HG03175 (cell line): ENCODE measurements at regions not wholly inside any gene's neighbourhood (a gene's known extent, or its start where the extent isn't known, plus 50 kb on each side); places are given as distances from the start of the nearest gene placed in this dataset.
"Not testable (repeated sequence)": the region's sequence is repeated elsewhere in the genome, so short reads cannot be mapped to it uniquely, and the experiment has no call there.

Source experiments
- ATAC-seq: cut with Tn5 transposase; IDR thresholded peaks from one replicate; pipeline ENCODE4 v1.9.1; 2021; ENCODE audit warnings: mild to moderate bottlenecking, moderate library complexity; ENCODE audit not compliant: unreplicated experiment

- no peak for ATAC-seq
Observed at GRCh38 chr7:133132906-133133305, 51.0 kb upstream of the CHCHD3 start.

- no peak for ATAC-seq
Observed at GRCh38 chr7:133134810-133135209, 52.9 kb upstream of the CHCHD3 start.

- no peak for ATAC-seq
Observed at GRCh38 chr7:133135451-133135850, 53.6 kb upstream of the CHCHD3 start.

GRCh38 chr7:133139350-133139749 lies 57.5 kb upstream of the CHCHD3 start:
- ATAC-seq: no peak

DNA sequence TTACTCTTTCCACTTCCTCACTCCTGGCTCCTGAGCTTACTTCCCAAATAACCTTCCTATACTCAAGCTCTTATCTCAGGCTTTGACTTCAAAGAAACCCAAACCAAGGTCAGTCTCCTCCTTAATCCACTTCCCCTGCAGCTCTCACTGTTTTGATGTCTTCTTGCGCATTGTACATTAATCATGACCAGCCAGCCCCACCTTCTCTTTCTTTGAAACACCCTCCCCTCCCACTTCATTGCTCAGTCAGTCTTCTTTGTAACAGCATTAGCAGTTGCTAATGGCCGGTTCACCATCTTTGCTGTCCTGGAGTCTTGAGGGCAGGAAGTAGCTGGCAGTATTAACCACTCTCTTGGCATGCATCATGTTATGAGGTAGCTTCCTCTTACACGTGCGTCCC lies 57.9 kb upstream of the CHCHD3 start:
- no peak for ATAC-seq

DNA sequence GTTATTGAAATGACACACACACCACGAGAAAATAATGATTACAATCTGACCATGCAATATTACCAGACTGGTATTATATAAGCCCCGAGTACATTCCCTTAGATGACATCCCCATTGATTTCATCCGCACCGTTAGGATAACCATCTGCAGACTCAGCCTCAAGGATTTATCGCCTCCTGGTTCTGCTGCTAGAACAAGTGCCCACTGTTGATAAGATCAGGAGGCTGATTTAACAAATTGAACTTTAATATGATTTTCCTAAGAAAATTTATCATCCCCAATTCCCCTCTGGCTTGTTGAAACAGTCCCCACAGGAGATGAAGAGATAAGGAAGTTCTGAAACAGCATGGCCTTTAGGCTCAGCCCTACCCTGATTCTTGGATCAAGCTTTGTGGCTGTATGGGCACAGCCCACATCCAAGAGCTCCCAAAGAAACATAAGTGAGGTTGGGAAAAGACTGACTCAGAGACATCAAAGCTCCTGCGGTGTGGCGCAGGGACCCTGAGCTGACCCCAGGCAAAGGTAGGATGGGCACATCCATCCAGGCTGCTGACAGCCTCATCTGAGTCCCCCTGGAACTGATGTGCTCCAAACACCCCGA lies 59.2 kb upstream of the CHCHD3 start:
- ATAC-seq: no peak

DNA sequence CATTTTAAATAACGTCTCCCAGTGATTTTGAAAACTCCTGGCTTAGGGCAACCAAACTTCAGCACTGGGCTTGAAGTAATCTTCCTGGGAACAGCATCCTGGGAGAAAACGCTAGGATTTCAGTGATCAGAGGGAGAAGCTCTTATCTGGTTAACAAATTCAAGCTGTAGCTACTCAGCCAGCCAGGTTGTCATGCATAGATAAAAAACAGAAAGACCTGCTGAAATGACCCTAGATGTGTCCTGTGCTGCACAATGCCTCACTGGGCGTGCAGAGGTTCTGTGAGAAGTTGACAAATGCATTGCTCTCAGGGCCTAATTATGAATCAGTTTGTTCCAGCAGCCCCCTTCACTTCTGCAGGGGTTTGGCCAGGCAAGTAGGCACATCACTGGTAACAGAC lies 68.9 kb upstream of the CHCHD3 start:
- ATAC-seq: no peak

GRCh38 chr7:133152875-133153274 lies 71.0 kb upstream of the CHCHD3 start:
- ATAC-seq: no peak

DNA sequence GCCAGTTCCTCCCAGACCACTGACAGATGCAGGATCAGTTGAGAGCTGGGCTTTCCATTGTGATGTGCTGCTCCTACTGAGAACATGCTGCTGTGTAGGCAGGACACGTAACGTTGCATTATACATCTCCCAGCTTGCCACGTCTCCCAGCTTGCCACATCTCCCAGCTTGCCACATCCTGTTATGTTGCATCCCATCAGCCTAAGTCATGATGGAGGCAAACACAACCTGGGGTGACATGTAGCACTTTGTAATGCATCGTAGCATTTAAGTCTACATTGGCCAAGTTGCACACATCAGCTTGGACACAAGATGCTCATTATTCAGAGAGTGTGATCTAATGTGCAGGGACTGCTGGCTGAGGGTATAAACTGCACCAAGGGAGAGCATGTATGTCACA lies 73.3 kb upstream of the CHCHD3 start:
- no peak for ATAC-seq

GRCh38 chr7:133155642-133156041 lies 73.8 kb upstream of the CHCHD3 start:
- no peak for ATAC-seq

DNA sequence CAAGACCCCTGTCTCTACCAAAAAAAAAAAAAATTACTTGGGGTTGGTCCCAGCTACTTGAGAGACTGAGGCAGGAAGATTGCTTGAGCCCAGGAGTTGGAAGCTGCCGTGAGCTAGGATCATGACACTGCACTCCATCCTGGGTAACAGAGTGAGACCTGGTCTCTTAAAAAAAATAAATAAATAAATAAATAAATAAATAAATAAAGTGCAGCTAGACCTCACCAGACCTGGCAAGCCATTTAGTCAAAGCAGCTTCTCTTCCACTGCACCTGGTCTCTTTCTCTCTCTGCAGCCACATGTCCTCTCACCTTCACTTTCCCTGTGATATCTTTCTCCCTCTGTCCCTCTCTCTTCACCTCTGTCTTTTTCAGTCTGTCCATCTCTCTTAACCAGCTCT lies 75.2 kb upstream of the CHCHD3 start:
- no peak for ATAC-seq

- no peak for ATAC-seq
Observed at GRCh38 chr7:133164498-133164897, 82.6 kb upstream of the CHCHD3 start.

GRCh38 chr7:133165001-133165400 lies 83.1 kb upstream of the CHCHD3 start:
- no peak for ATAC-seq

- no peak for ATAC-seq
Observed at GRCh38 chr7:133165529-133165928, 83.6 kb upstream of the CHCHD3 start.

DNA sequence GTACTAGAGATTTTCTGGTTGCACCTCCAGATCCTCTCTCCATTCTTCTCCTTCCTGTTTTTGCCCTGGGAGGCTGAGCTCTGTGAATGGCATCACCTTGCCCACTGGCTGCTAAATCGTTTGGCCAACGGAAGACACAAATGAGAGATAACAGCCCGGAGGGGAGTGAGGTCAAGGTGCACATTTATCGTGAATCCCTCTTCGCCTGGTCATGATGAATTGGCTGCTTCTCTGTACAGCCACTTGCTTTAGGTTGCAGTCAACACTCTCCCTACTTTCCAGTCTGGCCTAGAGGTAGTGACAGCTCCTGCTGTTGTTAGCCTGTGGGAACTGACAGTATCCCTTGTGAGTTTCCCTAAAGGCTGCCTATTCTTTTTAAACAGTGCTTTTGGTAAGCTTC lies 85.4 kb upstream of the CHCHD3 start:
- no peak for ATAC-seq

DNA sequence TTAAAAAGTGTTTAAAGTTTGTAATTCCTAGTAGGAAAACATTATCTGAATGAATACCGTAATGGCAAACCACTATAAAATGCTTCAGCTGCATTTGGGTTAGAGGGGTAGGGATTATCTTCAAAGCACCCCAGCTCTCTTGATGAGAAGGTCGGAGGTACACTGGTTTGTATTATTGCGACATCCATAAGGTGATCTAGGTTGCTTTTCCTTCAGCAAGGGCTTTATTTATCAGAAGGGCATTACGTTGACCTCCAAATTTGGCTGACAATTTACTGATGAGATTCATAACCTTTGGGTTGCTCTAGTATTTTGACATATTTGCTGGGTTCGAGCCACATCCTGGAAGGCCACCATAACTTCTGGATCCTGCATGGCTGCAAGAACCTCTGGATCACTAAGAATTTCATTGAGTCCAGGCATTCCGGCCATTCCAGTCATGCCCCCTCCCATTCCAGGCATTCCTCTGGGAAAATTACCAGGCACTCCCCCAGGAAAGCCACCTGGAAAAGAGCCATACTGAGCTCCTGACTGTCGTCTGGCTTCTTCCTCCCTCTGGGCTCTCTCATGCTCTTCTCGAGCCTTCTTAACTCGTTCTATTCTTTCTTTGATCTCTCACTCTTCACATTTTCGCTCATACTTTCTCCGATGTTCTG lies 83.6 kb upstream of the EXOC4 start:
- not testable (repeated sequence) for ATAC-seq

DNA sequence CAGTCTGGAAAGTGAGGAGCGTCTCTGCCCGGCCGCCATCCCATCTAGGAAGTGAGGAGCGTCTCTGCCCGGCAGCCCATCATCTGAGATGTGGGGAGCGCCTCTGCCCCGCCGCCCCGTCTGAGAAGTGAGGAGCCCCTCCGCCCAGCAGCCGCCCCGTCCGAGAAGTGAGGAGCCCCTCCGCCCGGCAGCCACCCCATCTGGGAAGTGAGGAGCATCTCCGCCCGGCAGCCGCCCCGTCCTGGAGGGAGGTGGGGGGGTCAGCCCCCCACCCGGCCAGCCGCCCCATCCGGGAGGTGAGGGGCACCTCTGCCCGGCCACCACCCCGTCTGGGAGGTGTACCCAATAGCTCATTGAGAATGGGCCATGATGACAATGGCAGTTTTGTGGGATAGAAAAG lies 75.4 kb upstream of the EXOC4 start:
- not testable (repeated sequence) for ATAC-seq

- ATAC-seq: no peak
Observed at GRCh38 chr7:133180717-133181116, 72.2 kb upstream of the EXOC4 start.

- no peak for ATAC-seq
Observed at GRCh38 chr7:133183042-133183794, 69.7 kb upstream of the EXOC4 start.

DNA sequence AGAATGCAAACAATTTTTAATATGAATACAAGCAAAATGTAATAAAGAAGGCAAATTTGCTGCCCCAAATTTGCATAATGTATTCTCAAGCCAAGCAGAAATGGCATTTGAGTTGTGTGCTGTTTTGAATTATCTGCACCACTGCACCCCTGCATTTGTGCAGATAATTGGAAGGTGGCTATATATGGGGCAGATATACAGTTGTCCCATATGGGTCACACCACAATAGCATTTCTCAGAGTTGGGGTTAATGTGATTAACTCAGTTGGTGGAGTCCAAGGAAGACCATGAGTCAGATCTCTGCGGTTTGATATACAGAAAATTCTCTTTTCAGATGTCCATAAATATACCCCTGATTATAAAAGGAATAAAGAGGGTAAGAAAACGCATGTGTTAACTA lies 68.9 kb upstream of the EXOC4 start:
- no peak for ATAC-seq

- no peak for ATAC-seq
Observed at GRCh38 chr7:133185512-133185911, 67.4 kb upstream of the EXOC4 start.

GRCh38 chr7:133186060-133186459 lies 66.8 kb upstream of the EXOC4 start:
- peak; percentile 63 for ATAC-seq
